ENCODE measurements at regions not wholly inside any gene's neighbourhood (a gene's known extent, or its start where the extent isn't known, plus 50 kb on each side); places are given as distances from the start of the nearest gene placed in this dataset.

DNA sequence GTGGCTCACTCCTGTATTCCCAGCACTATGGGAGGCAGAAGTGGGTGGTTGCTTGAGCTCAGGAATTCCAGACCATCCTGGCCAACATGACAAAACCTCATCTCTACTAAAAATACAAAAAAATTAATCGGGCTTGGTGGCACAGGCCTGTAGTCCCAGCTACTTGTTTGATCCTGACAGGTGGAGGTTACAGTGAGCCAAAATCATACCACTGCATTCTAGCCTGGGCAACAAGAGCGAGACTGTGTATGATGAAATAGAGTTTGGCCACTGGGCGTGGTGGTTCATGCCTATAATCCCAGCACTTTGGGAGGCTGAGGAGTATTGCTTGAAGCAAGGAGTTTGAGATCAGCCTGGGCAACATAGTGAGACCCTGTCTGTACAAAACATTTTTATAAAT is 173.3 kb downstream of the TANC2 start:
- TF ChIP-seq, protein P1, sequence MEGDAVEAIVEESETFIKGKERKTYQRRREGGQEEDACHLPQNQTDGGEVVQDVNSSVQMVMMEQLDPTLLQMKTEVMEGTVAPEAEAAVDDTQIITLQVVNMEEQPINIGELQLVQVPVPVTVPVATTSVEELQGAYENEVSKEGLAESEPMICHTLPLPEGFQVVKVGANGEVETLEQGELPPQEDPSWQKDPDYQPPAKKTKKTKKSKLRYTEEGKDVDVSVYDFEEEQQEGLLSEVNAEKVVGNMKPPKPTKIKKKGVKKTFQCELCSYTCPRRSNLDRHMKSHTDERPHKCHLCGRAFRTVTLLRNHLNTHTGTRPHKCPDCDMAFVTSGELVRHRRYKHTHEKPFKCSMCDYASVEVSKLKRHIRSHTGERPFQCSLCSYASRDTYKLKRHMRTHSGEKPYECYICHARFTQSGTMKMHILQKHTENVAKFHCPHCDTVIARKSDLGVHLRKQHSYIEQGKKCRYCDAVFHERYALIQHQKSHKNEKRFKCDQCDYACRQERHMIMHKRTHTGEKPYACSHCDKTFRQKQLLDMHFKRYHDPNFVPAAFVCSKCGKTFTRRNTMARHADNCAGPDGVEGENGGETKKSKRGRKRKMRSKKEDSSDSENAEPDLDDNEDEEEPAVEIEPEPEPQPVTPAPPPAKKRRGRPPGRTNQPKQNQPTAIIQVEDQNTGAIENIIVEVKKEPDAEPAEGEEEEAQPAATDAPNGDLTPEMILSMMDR (conservative IDR thresholded peaks at IDR 0.05; ENCODE audit: low read length), result no peak
- no peak for TF ChIP-seq EZH2phosphoT487 (IDR thresholded peaks at IDR 0.05; ENCODE audit: borderline replicate concordance)
